NCI-H2107 (cell line): ENCODE measurements at regions not wholly inside any gene's neighbourhood (a gene's known extent, or its start where the extent isn't known, plus 50 kb on each side); places are given as distances from the start of the nearest gene placed in this dataset.

Source experiments
- DNase-seq: peaks from one replicate; lab custom pipeline; 2025; lab: John Stamatoyannopoulos, UW

GRCh38 chr15:66905954-66906353, 159.4 kb upstream of the SMAD3 start:
- DNase-seq = no peak

GRCh38 chr15:66906668-66907614, 158.5 kb upstream of the SMAD3 start:
- DNase-seq = no peak

DNA sequence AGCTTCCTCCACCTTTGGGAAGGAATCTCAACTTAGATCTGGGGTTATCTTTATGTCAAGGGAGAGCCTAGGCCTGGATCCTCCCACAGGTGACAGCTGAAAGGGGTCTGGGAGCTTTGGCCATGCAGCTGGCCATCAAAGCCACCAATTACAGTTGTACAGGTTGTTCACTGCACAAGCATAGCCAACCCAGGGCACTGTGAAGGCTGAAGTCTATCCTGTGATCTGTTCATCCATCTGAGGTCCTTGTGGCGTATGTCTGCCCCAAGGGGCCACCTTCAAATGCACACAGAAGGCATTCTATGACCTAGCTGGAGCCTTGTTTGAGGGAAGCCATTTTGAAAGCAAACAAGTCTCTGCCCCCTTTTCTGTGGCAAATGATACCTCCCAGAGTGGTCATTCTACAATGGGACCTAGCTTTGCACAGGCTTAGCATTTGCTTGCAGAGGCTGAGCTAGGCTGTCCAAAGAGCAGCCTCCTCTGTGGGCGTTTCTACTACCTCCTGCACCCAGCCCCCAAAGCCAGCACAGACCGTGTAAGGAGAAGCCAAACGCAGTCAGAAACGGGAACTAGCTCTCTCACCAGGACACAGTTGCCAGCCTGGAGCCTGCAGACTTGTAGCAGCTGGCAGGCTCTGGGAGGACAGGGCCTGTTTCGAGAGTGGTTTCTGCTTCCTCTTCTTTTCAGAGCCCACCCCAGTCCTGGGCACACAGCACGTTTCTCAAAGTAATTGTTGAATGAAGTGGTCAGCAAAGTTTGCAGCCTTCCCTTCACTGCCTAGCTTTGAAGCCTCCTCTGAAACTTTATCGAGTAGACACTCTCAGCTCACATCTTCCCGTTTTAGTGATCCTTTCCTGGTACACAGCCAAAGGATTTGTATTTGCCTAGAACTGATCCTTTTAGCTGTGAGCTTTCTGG, 157.3 kb upstream of the SMAD3 start:
- no peak for DNase-seq

DNA sequence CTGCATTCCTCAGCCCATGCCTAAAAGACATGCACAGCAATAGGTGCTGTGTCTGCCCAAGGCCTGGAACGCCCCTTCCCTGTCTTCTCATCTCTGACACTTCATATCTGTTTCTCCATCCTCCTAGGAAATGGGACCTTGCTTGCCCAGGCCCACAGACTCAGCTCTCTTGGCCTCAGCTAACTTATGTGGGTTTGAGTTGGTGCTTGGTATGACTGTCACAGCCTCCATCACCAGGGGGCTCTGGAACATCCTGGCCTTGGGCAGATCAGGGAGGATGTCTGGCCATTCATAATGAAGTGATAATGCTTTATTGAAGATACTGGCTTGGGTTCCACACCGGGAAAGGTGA, 156.7 kb upstream of the SMAD3 start:
- DNase-seq = no peak

DNA sequence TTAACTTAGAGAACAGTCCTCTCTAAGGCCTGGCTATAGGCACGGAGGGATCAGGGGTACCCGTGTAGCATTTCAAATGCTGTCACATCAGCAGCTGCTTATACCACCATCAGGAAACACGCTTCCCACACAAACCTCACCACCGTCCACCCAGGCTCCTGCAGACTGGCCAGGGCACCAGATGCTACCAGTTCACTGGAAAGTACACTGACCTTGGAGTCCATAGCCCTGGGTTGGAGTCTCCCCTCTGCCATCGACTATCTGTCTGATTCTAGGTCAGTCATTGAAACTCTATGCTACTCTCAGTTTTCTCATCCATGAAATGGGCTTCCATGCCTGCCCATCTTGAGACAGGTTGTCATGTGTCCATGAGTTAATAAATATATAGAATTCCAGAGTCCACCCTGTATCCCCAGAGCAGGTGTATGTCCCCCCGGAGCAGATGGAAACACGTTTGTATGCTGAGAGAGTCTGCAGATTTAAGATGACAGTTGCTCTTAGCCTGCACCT, 156.0 kb upstream of the SMAD3 start:
- DNase-seq = no peak

- no peak for DNase-seq
Observed at GRCh38 chr15:66911131-66911700, 154.2 kb upstream of the SMAD3 start.

DNA sequence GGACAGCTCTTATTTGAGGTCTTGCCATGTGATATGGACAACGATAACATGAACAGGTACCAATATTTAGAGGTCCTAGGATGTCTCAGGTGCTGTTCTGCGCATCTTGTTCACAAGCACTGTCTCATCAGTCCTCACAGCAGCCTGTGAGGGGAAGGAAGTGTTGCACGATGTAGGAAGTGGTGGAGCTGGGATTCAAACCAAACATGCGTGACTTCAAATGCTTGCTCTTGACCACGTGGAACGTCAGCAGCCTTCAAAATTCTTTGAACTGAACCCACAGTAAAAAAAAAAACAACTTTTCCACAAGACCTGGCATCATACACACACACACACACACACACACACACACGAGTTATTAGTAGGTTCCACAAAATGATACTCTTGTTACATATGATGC, 153.4 kb upstream of the SMAD3 start:
- no peak for DNase-seq

- no peak for DNase-seq
Observed at GRCh38 chr15:66912441-66912840, 153.0 kb upstream of the SMAD3 start.

DNA sequence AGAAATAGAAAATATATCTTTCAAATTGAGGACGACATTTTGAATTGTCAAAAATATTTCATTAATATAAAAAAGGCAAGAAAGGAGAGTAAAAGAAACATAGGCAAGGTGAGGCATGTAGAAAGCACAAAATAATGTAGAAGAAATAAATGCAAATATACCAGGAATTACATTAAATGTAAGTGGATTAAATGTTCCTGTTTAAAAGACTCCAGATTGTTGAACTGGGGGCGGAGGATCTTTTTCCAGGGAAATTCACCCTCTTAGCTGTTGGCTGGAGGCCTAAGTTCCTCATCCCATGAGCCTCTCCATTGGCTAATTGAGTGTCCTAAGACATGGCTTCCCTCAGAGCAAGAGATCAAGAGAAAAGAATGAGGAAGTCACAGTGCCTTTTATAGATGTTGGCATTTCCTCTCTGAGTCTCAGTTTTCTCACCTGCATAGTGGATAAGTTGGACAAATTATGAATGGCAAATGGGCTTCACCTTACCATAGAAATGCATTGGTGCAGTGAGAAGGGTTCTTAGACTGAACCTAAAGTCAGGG, 147.4 kb upstream of the SMAD3 start:
- no peak for DNase-seq

- DNase-seq = no peak
Observed at GRCh38 chr15:66919421-66919820, 146.0 kb upstream of the SMAD3 start.

- DNase-seq = no peak
Observed at GRCh38 chr15:66921319-66921915, 144.0 kb upstream of the SMAD3 start.

- no peak for DNase-seq
Observed at GRCh38 chr15:66922608-66923007, 142.8 kb upstream of the SMAD3 start.

DNA sequence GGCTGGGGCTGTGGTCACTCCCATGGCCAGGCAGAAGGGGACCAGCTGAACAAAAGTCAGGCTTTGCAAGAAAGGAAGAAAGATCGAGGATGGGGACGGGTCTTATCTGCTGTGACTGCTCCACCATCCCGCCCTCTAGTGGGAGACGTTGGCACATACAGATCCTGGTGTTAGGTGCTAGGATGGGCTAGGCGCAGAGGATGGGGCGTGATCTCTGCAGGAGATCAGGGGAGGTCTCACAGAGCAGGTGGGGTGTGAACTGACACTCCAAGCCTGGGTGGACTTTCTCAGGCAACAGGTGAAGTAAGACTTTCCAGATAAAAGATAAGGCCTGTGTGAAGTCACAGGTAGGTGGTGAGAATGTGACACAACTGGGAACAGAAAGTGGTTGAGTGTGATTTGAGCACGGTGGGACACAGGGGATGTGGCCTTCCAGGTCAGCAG, 141.9 kb upstream of the SMAD3 start:
- no peak for DNase-seq

DNA sequence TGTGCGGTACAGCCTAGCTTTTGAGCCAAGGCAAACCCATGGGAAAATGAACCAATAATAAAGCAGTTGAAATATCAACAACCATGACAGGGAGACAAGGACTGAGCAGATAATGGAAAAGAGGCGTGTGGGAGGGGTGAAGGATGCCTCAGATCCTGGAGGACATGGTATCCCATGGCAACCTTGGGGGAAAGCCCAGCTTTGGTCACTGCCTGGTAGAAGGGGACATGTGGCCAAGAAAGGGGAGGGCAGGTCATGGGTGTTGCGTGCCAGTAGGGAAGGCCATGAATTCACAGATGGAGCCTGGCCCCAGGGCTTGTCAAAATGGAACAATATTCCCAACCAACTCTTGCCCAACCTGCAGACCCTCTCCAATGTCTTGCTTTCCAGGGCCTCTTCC, 140.5 kb upstream of the SMAD3 start:
- DNase-seq = no peak

DNA sequence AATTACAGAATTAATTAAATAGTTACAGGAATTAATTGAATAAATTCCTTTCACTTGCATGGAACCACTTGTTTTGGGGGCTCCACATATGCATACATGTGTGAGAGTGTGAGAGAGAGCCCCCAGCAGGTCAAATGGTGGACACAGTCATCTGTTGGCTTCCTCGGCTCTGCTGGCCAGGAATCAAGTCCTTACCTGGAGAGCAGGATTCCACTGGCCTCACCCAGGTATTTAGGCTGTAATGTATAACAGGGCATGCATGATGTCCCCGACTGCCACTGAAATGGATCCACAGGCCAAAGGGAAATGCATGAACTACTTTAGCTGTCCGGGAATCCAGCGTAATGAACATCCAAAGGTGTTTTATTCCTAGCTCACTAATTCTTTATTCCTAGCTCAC, 139.7 kb upstream of the SMAD3 start:
- no peak for DNase-seq

DNA sequence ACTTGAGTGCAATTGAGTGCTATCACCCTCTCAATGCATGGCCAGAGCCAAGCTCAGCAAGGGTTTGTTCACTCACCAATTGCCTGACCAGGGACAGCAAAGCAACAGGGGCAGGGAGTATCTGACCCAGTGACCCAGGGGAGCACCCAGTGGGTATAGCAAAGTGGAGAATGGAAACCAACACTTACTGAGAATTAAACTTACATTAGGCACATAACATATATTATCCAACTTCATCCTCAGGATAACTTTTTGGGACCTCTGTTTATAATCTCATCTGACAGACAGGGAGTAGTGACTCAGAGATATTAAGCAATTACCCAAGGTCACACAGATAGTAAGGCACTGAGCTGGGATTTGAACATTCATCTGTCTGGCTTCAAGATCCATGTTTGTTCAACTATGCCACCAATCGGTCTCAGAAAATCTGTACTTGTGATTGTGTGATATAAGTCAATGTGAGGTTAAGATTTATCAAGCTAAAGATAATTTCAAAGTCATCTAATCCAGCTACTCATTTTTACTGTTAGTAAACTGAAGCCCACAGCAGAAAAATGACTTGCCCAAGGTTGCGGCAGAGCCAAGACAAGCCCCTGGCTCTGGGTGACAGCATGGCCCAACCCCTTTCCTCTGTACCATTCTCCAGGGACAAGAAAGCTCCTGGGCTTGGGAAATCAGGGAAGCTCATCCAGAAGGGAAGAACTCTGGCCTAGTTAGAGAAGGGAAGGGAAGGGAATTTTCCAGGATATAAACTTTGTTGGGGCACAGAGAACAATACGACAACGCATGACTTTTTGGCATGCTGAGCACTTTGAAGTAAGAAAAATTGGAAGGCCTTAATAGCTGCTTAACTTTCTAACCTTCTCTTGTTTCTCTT, 138.0 kb upstream of the SMAD3 start:
- no peak for DNase-seq

- no peak for DNase-seq
Observed at GRCh38 chr15:66928101-66928500, 137.3 kb upstream of the SMAD3 start.

DNA sequence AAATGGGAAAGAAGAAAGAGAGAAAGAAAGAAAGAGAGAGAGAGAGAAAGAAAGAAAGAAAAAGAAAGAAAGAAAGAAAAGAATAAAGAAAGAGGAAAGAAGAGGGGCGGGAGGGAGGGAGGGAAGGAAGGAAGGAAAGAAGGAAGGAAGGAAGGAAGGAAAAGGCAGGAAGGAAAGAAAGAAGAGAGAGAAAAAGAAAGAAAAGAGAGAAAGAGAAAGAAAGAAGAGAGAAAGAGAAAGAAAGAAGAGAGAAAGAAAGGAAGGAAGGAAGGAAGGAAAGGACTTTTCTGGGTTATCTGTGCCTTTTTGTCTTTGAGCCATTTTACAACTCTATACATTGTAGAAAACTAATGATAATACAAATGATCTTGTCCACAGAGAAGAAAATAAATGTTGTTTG, 136.6 kb upstream of the SMAD3 start:
- DNase-seq = no peak

- no peak for DNase-seq
Observed at GRCh38 chr15:66929843-66930402, 135.5 kb upstream of the SMAD3 start.
